ENCODE measurements at regions not wholly inside any gene's neighbourhood (a gene's known extent, or its start where the extent isn't known, plus 50 kb on each side); places are given as distances from the start of the nearest gene placed in this dataset.

GRCh38 chr5:2272755-2273154, 390.0 kb upstream of the IRX4 start:
- TF ChIP-seq, protein P1, sequence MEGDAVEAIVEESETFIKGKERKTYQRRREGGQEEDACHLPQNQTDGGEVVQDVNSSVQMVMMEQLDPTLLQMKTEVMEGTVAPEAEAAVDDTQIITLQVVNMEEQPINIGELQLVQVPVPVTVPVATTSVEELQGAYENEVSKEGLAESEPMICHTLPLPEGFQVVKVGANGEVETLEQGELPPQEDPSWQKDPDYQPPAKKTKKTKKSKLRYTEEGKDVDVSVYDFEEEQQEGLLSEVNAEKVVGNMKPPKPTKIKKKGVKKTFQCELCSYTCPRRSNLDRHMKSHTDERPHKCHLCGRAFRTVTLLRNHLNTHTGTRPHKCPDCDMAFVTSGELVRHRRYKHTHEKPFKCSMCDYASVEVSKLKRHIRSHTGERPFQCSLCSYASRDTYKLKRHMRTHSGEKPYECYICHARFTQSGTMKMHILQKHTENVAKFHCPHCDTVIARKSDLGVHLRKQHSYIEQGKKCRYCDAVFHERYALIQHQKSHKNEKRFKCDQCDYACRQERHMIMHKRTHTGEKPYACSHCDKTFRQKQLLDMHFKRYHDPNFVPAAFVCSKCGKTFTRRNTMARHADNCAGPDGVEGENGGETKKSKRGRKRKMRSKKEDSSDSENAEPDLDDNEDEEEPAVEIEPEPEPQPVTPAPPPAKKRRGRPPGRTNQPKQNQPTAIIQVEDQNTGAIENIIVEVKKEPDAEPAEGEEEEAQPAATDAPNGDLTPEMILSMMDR (IDR thresholded peaks at IDR 0.05 in 2 of 3, conservative IDR thresholded peaks at IDR 0.05 in 1 of 3; ENCODE audit: borderline replicate concordance in 1 of 3, insufficient read depth in 1 of 3, low read depth in 2 of 3, low read length in 2 of 3), result no peak
- TF ChIP-seq ZNF274 (IDR thresholded peaks at IDR 0.05; ENCODE audit: low read depth, low read length) (no peak), POLR2A (IDR thresholded peaks at IDR 0.05; ENCODE audit: borderline replicate concordance, extremely low read depth, insufficient read depth, insufficient read length) (no peak), EGR1 (IDR thresholded peaks at IDR 0.05; ENCODE audit: low read depth) (no peak)

Measured in HCT116 (cell line).